GM23338 (cell line): ENCODE measurements at regions not wholly inside any gene's neighbourhood (a gene's known extent, or its start where the extent isn't known, plus 50 kb on each side); places are given as distances from the start of the nearest gene placed in this dataset.
A peak's percentile ranks its signal among the peaks of the same experiment; 100 is the strongest.

ENCODE experiments used
- ATAC-seq: fragments of 200-7000 bp; cut with Tn5 transposase; 3 replicates; pipeline ENCODE4 v1.9.1; 2020
- DNase-seq: peaks from one replicate; pipeline ENCODE4 v3.0.0-alpha.2; 2015; ENCODE audit warnings: low spot score
- H2AFZ ChIP-seq: fragments of 200-600 bp; sonication (generic); 2 replicates; pipeline ENCODE4 v1.8.0; 2016; ENCODE audit warnings: antibody characterized with exemption, mild to moderate bottlenecking, moderate library complexity
- H3F3A ChIP-seq: fragments of 200-600 bp; sonication (generic); replicated peaks from 2 replicates; pipeline ENCODE4 v1.8.0; 2017; ENCODE audit warnings: antibody characterized with exemption, mixed run types, low read depth
- H3K27ac ChIP-seq: fragments of 200-600 bp; sonication (generic); 2 replicates; pipeline ENCODE4 v1.6.1; 2016; ENCODE audit warnings: low read depth
- H3K27me3 ChIP-seq: fragments of 200-600 bp; sonication (generic); 2 replicates; pipeline ENCODE4 v1.8.0; 2016; ENCODE audit warnings: mild to moderate bottlenecking, mixed run types, moderate library complexity; ENCODE audit not compliant: insufficient read depth
- H3K36me3 ChIP-seq: fragments of 200-600 bp; sonication (generic); 2 replicates; pipeline ENCODE4 v1.8.0; 2016; ENCODE audit warnings: mild to moderate bottlenecking; ENCODE audit not compliant: insufficient read depth
- H3K4me1 ChIP-seq: fragments of 200-600 bp; sonication (generic); 2 replicates; pipeline ENCODE4 v1.8.0; 2016; ENCODE audit warnings: mild to moderate bottlenecking, moderate library complexity; ENCODE audit not compliant: insufficient read depth
- H3K4me2 ChIP-seq: fragments of 200-600 bp; sonication (generic); 2 replicates; pipeline ENCODE4 v1.7.1; 2017; ENCODE audit warnings: mixed run types
- H3K4me3 ChIP-seq: fragments of 200-600 bp; sonication (generic); 2 replicates; pipeline ENCODE4 v1.6.1; 2016; ENCODE audit warnings: mixed run types
- H3K79me2 ChIP-seq: fragments of 200-600 bp; sonication (generic); replicated peaks from 2 replicates; pipeline ENCODE4 v1.8.0; 2017; ENCODE audit warnings: mild to moderate bottlenecking; ENCODE audit not compliant: insufficient read depth
- H3K9me2 ChIP-seq: fragments of 200-600 bp; sonication (generic); 2 replicates; pipeline ENCODE4 v1.8.0; 2017; ENCODE audit not compliant: insufficient read depth
- H4K20me1 ChIP-seq: fragments of 200-600 bp; sonication (generic); replicated peaks from 2 replicates; pipeline ENCODE4 v1.8.0; 2017; ENCODE audit warnings: mild to moderate bottlenecking; ENCODE audit not compliant: insufficient read depth
- H3K27ac Mint-ChIP-seq: 2 replicates; pipeline ENCODE4 v1.8.0; 2020; ENCODE audit warnings: inconsistent platforms, mild to moderate bottlenecking, moderate library complexity, mixed read lengths
- H3K27me3 Mint-ChIP-seq: 3 replicates; pipeline ENCODE4 v1.8.0; 2022; ENCODE audit warnings: low read depth, mild to moderate bottlenecking, moderate library complexity, mixed read lengths, inconsistent platforms; ENCODE audit not compliant: insufficient read depth, poor library complexity
- H3K36me3 Mint-ChIP-seq: 3 replicates; pipeline ENCODE4 v1.8.0; 2021; ENCODE audit warnings: low read depth, mild to moderate bottlenecking, inconsistent platforms, moderate library complexity, mixed read lengths
- H3K4me1 Mint-ChIP-seq: 3 replicates; pipeline ENCODE4 v1.8.0; 2020; ENCODE audit warnings: mild to moderate bottlenecking, inconsistent platforms, mixed read lengths
- H3K4me3 Mint-ChIP-seq: 3 replicates; pipeline ENCODE4 v1.8.0; 2021; ENCODE audit warnings: moderate library complexity, mild to moderate bottlenecking, inconsistent platforms, mixed read lengths
- H3K9me3 Mint-ChIP-seq: 3 replicates; pipeline ENCODE4 v1.8.0; 2020; ENCODE audit warnings: moderate library complexity, mild to moderate bottlenecking, inconsistent platforms, mixed read lengths
- CREB1 ChIP-seq: fragments of 250-450 bp; sonication (Bioruptor Pico); IDR thresholded peaks from 2 replicates; pipeline ENCODE4 v1.5.0; 2020; ENCODE audit warnings: low read depth, mild to moderate bottlenecking, moderate library complexity
- CTCF ChIP-seq, 2 experiments: fragments of 200-600 bp in 1 of 2; sonication (generic) in 1 of 2; conservative IDR thresholded peaks; 2 replicates each; pipeline versions ENCODE4 v1.5.1 to v1.6.1; 2016 to 2017; ENCODE audit warnings: antibody characterized with exemption in 2 of 2, low read depth in 2 of 2, mild to moderate bottlenecking in 2 of 2, moderate library complexity in 1 of 2
- EZH2phosphoT487 ChIP-seq: fragments of 200-600 bp; sonication (generic); IDR thresholded peaks from one replicate; pipeline ENCODE4 v1.8.1; 2018; ENCODE audit warnings: antibody characterized with exemption; ENCODE audit not compliant: unreplicated experiment
- JUNB ChIP-seq: IDR thresholded peaks from one replicate; pipeline ENCODE4 v1.6.1; 2016; ENCODE audit warnings: antibody characterized with exemption; ENCODE audit not compliant: unreplicated experiment
- POLR2AphosphoS5 ChIP-seq: IDR thresholded peaks from 2 replicates; pipeline ENCODE4 v1.6.1; 2016; ENCODE audit warnings: antibody characterized with exemption, low read depth
- STAT1 ChIP-seq: IDR thresholded peaks from one replicate; pipeline ENCODE4 v1.6.1; 2016; ENCODE audit warnings: antibody characterized with exemption; ENCODE audit not compliant: unreplicated experiment
- ZNF114 ChIP-seq: fragments of 250-450 bp; sonication (Bioruptor Pico); IDR thresholded peaks from 2 replicates; pipeline ENCODE4 v1.5.0; 2020; ENCODE audit warnings: mild to moderate bottlenecking, moderate library complexity
- ZNF331 ChIP-seq: fragments of 250-450 bp; sonication (Bioruptor Pico); IDR thresholded peaks from 2 replicates; pipeline ENCODE4 v1.5.0; 2020; ENCODE audit warnings: low read depth, mild to moderate bottlenecking, moderate library complexity
- ZNF462 ChIP-seq: fragments of 250-450 bp; sonication (Bioruptor Pico); IDR thresholded peaks from 2 replicates; pipeline ENCODE4 v1.5.0; 2020; ENCODE audit warnings: mild to moderate bottlenecking, moderate library complexity

GRCh38 chr1:234958066-234958705 lies 170.5 kb downstream of the TOMM20 start:
- H3K27me3 ChIP-seq: no peaks in the 10 kb centered on the region
- H3K9me2 ChIP-seq: no peaks in the 10 kb centered on the region
- H3K4me2 ChIP-seq: peak overlapping the region; percentile 53; the same call in 1 of the 2 replicates
- Mint-ChIP-seq H3K27me3 (peaks cover 5% of the 10 kb centered on the region), H3K36me3 (no peaks in the 10 kb centered on the region), H3K4me1 (peaks cover 51% of the 10 kb centered on the region), H3K9me3 (no peaks in the 10 kb centered on the region; the same call in 2 of the 3 replicates), H3K4me3 (no peak overlapping the region), H3K27ac (peak overlapping the region; percentile 96)
- no peaks in the 10 kb centered on the region for H3K36me3 ChIP-seq
- H3F3A ChIP-seq: peaks cover 16% of the 10 kb centered on the region; the same call in 1 of the 2 replicates
- TF ChIP-seq CREB1 (CRISPR knock-in tag): no peak
- peak; percentile 34 for DNase-seq
- no peak overlapping the region for H3K4me3 ChIP-seq
- no peaks in the 10 kb centered on the region for H4K20me1 ChIP-seq
- H3K27ac ChIP-seq: peak overlapping the region; percentile 61; the same call in 1 of the 2 replicates
- no peaks in the 10 kb centered on the region for H3K79me2 ChIP-seq
- H2AFZ ChIP-seq: peak overlapping the region; percentile 91
- ATAC-seq: peak; percentile 19
- H3K4me1 ChIP-seq: peaks cover 32% of the 10 kb centered on the region

GRCh38 chr1:234957330-234958065 lies 171.1 kb downstream of the TOMM20 start:
- no peak overlapping the region for H3K4me3 ChIP-seq
- no peaks in the 10 kb centered on the region for H3K9me2 ChIP-seq
- Mint-ChIP-seq H3K36me3 (no peaks in the 10 kb centered on the region), H3K4me3 (peak overlapping the region; percentile 31; the same call in 1 of the 3 replicates), H3K27ac (peak overlapping the region; percentile 96), H3K9me3 (no peaks in the 10 kb centered on the region; the same call in 2 of the 3 replicates), H3K27me3 (peaks cover 5% of the 10 kb centered on the region), H3K4me1 (peaks cover 48% of the 10 kb centered on the region)
- H3K4me1 ChIP-seq: peaks cover 32% of the 10 kb centered on the region
- DNase-seq: peak; percentile 42
- H3F3A ChIP-seq: peaks cover 16% of the 10 kb centered on the region; the same call in 1 of the 2 replicates
- peak; percentile 71 for ATAC-seq
- no peaks in the 10 kb centered on the region for H3K36me3 ChIP-seq
- H3K27me3 ChIP-seq: no peaks in the 10 kb centered on the region
- H2AFZ ChIP-seq: peak overlapping the region; percentile 91
- H3K79me2 ChIP-seq: no peaks in the 10 kb centered on the region
- no peaks in the 10 kb centered on the region for H4K20me1 ChIP-seq
- H3K27ac ChIP-seq: peak overlapping the region; percentile 61; the same call in 1 of the 2 replicates
- peak overlapping the region; percentile 53; the same call in 1 of the 2 replicates for H3K4me2 ChIP-seq
- TF ChIP-seq JUNB: no peak
- TF ChIP-seq ZNF114: no peak
- no peak for TF ChIP-seq STAT1
- TF ChIP-seq EZH2phosphoT487: no peak
- TF ChIP-seq CREB1 (CRISPR knock-in tag): no peak
- TF ChIP-seq ZNF331 (CRISPR knock-in tag): no peak
- no peak for TF ChIP-seq CTCF (conservative IDR thresholded peaks at IDR 0.05; ENCODE audit: low read depth in 2 of 2)
- TF ChIP-seq POLR2AphosphoS5: no peak
- no peak for TF ChIP-seq ZNF462 (CRISPR knock-in tag)
